ENCODE measurements at regions not wholly inside any gene's neighbourhood (a gene's known extent, or its start where the extent isn't known, plus 50 kb on each side); places are given as distances from the start of the nearest gene placed in this dataset.

DNA sequence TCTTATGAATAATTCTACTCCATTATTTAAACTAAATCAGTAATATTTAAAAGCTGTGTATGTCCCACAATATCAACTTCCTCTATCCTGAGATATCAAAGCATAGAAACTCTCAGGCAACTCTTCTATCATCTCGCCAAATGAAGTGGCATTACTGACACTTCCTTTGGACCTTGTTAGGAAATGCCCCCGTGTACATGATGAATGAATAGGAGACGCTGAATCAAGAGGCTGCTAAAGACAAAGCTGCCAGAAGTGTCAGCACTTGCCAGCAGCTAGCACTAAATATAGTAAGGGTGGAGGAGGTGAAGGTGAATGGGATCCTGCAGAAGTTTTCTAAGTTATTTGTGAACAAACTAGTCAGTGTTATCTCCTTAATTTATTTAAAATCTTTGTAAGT is 99.5 kb upstream of the BLTP1 start (continued):
- TF ChIP-seq, protein P1, sequence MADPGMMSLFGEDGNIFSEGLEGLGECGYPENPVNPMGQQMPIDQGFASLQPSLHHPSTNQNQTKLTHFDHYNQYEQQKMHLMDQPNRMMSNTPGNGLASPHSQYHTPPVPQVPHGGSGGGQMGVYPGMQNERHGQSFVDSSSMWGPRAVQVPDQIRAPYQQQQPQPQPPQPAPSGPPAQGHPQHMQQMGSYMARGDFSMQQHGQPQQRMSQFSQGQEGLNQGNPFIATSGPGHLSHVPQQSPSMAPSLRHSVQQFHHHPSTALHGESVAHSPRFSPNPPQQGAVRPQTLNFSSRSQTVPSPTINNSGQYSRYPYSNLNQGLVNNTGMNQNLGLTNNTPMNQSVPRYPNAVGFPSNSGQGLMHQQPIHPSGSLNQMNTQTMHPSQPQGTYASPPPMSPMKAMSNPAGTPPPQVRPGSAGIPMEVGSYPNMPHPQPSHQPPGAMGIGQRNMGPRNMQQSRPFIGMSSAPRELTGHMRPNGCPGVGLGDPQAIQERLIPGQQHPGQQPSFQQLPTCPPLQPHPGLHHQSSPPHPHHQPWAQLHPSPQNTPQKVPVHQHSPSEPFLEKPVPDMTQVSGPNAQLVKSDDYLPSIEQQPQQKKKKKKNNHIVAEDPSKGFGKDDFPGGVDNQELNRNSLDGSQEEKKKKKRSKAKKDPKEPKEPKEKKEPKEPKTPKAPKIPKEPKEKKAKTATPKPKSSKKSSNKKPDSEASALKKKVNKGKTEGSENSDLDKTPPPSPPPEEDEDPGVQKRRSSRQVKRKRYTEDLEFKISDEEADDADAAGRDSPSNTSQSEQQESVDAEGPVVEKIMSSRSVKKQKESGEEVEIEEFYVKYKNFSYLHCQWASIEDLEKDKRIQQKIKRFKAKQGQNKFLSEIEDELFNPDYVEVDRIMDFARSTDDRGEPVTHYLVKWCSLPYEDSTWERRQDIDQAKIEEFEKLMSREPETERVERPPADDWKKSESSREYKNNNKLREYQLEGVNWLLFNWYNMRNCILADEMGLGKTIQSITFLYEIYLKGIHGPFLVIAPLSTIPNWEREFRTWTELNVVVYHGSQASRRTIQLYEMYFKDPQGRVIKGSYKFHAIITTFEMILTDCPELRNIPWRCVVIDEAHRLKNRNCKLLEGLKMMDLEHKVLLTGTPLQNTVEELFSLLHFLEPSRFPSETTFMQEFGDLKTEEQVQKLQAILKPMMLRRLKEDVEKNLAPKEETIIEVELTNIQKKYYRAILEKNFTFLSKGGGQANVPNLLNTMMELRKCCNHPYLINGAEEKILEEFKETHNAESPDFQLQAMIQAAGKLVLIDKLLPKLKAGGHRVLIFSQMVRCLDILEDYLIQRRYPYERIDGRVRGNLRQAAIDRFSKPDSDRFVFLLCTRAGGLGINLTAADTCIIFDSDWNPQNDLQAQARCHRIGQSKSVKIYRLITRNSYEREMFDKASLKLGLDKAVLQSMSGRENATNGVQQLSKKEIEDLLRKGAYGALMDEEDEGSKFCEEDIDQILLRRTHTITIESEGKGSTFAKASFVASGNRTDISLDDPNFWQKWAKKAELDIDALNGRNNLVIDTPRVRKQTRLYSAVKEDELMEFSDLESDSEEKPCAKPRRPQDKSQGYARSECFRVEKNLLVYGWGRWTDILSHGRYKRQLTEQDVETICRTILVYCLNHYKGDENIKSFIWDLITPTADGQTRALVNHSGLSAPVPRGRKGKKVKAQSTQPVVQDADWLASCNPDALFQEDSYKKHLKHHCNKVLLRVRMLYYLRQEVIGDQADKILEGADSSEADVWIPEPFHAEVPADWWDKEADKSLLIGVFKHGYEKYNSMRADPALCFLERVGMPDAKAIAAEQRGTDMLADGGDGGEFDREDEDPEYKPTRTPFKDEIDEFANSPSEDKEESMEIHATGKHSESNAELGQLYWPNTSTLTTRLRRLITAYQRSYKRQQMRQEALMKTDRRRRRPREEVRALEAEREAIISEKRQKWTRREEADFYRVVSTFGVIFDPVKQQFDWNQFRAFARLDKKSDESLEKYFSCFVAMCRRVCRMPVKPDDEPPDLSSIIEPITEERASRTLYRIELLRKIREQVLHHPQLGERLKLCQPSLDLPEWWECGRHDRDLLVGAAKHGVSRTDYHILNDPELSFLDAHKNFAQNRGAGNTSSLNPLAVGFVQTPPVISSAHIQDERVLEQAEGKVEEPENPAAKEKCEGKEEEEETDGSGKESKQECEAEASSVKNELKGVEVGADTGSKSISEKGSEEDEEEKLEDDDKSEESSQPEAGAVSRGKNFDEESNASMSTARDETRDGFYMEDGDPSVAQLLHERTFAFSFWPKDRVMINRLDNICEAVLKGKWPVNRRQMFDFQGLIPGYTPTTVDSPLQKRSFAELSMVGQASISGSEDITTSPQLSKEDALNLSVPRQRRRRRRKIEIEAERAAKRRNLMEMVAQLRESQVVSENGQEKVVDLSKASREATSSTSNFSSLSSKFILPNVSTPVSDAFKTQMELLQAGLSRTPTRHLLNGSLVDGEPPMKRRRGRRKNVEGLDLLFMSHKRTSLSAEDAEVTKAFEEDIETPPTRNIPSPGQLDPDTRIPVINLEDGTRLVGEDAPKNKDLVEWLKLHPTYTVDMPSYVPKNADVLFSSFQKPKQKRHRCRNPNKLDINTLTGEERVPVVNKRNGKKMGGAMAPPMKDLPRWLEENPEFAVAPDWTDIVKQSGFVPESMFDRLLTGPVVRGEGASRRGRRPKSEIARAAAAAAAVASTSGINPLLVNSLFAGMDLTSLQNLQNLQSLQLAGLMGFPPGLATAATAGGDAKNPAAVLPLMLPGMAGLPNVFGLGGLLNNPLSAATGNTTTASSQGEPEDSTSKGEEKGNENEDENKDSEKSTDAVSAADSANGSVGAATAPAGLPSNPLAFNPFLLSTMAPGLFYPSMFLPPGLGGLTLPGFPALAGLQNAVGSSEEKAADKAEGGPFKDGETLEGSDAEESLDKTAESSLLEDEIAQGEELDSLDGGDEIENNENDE (IDR thresholded peaks at IDR 0.05; ENCODE audit: insufficient replicate concordance, low read length), result no peak
- TF ChIP-seq, protein P2, sequence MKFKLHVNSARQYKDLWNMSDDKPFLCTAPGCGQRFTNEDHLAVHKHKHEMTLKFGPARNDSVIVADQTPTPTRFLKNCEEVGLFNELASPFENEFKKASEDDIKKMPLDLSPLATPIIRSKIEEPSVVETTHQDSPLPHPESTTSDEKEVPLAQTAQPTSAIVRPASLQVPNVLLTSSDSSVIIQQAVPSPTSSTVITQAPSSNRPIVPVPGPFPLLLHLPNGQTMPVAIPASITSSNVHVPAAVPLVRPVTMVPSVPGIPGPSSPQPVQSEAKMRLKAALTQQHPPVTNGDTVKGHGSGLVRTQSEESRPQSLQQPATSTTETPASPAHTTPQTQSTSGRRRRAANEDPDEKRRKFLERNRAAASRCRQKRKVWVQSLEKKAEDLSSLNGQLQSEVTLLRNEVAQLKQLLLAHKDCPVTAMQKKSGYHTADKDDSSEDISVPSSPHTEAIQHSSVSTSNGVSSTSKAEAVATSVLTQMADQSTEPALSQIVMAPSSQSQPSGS (IDR thresholded peaks at IDR 0.05; ENCODE audit: low read length), result no peak
- TF ChIP-seq, protein P3, sequence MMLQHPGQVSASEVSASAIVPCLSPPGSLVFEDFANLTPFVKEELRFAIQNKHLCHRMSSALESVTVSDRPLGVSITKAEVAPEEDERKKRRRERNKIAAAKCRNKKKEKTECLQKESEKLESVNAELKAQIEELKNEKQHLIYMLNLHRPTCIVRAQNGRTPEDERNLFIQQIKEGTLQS (IDR thresholded peaks at IDR 0.05; ENCODE audit: insufficient read depth, low read depth, low read length), result no peak
- no peak for TF ChIP-seq TAF1 (IDR thresholded peaks at IDR 0.05; ENCODE audit: low read depth, low read length)
- TF ChIP-seq SIN3A (conservative IDR thresholded peaks at IDR 0.05 in 1 of 2, IDR thresholded peaks at IDR 0.05 in 1 of 2; ENCODE audit: low read depth in 1 of 2, low read length in 2 of 2), result no peak
- TF ChIP-seq, protein P4, sequence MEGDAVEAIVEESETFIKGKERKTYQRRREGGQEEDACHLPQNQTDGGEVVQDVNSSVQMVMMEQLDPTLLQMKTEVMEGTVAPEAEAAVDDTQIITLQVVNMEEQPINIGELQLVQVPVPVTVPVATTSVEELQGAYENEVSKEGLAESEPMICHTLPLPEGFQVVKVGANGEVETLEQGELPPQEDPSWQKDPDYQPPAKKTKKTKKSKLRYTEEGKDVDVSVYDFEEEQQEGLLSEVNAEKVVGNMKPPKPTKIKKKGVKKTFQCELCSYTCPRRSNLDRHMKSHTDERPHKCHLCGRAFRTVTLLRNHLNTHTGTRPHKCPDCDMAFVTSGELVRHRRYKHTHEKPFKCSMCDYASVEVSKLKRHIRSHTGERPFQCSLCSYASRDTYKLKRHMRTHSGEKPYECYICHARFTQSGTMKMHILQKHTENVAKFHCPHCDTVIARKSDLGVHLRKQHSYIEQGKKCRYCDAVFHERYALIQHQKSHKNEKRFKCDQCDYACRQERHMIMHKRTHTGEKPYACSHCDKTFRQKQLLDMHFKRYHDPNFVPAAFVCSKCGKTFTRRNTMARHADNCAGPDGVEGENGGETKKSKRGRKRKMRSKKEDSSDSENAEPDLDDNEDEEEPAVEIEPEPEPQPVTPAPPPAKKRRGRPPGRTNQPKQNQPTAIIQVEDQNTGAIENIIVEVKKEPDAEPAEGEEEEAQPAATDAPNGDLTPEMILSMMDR (IDR thresholded peaks at IDR 0.05; ENCODE audit: control extremely low read depth in 1 of 3, insufficient read depth in 1 of 3, low read depth in 1 of 3, low read length in 3 of 3), result no peak

Measured in H1 (cell line).